ENCODE measurements at regions not wholly inside any gene's neighbourhood (a gene's known extent, or its start where the extent isn't known, plus 50 kb on each side); places are given as distances from the start of the nearest gene placed in this dataset.

DNA sequence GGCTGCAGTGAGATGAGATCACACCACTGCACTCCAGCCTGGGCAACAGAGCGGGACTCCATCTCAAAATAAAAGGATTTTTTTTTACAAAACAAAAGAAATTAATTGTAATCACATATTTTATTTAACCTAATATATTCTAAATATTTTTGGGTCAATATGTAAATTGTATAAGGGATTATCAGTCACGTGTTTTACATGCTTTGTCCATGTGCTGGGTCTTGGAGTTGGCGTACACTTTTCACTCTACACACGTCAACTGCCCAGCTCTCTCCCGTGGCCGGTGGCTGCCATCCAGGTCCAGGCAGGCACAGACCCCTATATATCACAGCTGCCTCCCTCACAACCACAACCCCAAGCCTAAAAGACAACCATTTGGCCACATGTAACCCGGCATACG is 68.1 kb downstream of the RBFOX3 start:
- no peak for DNase-seq (ENCODE audit: low spot score in 2 of 2)
- TF ChIP-seq, protein P1, sequence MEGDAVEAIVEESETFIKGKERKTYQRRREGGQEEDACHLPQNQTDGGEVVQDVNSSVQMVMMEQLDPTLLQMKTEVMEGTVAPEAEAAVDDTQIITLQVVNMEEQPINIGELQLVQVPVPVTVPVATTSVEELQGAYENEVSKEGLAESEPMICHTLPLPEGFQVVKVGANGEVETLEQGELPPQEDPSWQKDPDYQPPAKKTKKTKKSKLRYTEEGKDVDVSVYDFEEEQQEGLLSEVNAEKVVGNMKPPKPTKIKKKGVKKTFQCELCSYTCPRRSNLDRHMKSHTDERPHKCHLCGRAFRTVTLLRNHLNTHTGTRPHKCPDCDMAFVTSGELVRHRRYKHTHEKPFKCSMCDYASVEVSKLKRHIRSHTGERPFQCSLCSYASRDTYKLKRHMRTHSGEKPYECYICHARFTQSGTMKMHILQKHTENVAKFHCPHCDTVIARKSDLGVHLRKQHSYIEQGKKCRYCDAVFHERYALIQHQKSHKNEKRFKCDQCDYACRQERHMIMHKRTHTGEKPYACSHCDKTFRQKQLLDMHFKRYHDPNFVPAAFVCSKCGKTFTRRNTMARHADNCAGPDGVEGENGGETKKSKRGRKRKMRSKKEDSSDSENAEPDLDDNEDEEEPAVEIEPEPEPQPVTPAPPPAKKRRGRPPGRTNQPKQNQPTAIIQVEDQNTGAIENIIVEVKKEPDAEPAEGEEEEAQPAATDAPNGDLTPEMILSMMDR (IDR thresholded peaks at IDR 0.05): no peak
- no peaks in the 10 kb centered on the region for H3K27me3 ChIP-seq
- H3K9me3 ChIP-seq: no peaks in the 10 kb centered on the region
- no peaks in the 10 kb centered on the region for H3K4me1 ChIP-seq
- no peaks in the 10 kb centered on the region for H3K36me3 ChIP-seq
- intact Hi-C loops (cut with DNase I): no loop called here
- H3K27ac ChIP-seq: no peak overlapping the region
- H3K4me3 ChIP-seq: no peak overlapping the region

DNA sequence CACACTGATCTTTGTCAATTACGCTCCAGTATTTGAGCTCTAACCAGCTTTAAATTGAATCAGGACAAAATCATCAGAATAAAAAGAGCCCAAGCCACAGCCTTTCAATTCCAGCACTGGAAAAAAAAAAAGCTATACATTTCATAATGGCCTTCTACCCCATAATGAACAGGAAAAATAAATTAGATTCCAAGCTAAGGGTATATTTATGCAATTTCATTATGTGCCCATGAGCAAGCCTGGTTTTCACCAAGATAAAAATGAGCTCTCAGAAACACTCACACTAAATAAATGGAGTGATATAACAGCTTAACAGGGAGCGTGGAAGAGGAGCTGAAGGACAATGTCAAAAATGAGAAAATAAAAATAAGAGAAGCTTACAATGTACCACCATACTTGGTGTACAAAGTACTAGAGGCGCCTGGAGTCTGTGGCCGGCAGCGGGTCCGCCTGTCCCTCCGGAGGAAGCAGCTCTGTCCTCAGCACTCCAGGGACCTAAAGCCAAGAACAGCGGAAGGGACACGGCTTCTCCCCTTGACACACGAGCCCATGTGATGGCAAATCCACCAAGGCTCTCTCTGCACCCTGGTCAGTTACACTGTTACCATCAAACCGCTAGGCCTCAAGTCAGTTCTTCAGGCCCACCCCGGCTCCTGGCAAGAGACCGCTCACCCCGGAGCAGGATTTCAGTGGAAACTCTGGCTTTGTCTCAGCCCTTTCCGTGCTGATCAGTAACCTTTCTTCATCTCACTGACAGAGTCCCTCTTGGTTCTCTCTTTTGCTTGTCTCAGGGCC is 69.6 kb downstream of the RBFOX3 start:
- Histone ChIP-seq H3K27me3 (no peaks in the 10 kb centered on the region), H3K4me1 (no peaks in the 10 kb centered on the region), H3K9me3 (no peaks in the 10 kb centered on the region), H3K27ac (no peak overlapping the region), H3K4me3 (no peak overlapping the region), H3K36me3 (no peaks in the 10 kb centered on the region)
- intact Hi-C loops (cut with DNase I): no loop called here
- TF ChIP-seq, protein P1 (IDR thresholded peaks at IDR 0.05): no peak
- no peak for DNase-seq (ENCODE audit: low spot score in 2 of 2)

DNA sequence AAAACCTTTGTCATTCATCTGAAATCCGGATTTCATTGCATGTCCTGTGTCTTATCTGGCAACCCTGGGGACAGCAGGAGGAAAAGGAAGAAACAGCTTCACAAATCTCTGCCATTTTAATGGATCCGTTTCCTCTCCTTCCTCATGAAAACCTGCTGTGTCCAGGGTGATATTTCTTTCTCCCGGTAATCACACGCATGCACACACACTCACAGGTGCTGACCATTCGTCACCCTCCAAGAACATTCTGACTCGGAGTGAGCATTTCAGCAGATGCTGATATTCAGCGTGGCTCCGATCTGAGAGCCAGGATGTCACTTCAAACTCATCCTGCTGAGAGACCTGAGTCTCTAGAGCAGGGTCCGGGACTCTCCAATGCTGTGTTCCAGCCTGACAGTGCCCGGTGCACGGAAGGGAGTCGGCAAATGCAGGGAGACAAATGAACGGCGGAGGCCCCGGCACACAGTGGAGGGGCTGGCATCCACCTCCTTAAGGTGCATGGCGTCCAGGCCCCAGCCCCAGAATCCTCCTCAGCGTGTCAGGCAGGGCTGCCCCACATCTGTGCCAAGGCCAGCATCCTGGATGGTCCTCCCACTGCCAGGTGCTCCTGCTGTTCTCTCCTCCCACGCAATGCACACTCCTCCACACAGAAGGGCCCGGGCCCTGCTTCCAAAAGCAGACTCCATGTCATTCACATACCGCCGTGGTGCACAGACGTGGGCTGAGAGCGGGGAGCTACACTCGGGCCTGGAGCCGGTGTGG is 70.7 kb downstream of the RBFOX3 start:
- no peak for DNase-seq (ENCODE audit: low spot score in 2 of 2)
- H3K4me1 ChIP-seq: no peaks in the 10 kb centered on the region
- intact Hi-C loops (cut with DNase I): no loop called here

DNA sequence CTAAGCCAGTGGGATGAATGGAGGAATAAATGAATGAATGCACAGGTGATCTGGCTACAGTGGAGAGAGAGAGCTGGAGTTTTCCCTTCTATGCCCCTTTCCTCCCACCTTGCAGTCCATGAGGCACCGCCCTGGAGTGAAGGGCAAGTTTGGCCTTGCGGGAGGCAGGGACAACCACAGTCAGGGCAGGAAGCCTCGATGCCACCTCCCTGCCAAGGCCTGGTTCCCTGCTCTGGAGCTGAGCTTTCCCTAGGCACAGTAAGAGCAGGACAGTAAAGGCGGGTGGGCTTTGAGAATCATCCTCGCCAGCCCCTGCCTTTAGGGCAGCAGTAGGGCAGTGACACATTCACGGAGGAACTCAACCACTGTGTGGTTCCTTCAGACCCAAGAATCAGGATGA is 72.6 kb downstream of the RBFOX3 start:
- no peak overlapping the region for H3K27ac ChIP-seq
- no peaks in the 10 kb centered on the region for H3K36me3 ChIP-seq
- H3K4me3 ChIP-seq: no peak overlapping the region
- H3K9me3 ChIP-seq: no peaks in the 10 kb centered on the region
- no peaks in the 10 kb centered on the region for H3K27me3 ChIP-seq
- DNase-seq (ENCODE audit: low spot score in 2 of 2): no peak
- intact Hi-C loops (cut with DNase I): no loop called here
- H3K4me1 ChIP-seq: no peaks in the 10 kb centered on the region
- TF ChIP-seq, protein P1 (IDR thresholded peaks at IDR 0.05): no peak

More for the DNA sequence above, 70.7 kb downstream of the RBFOX3 start:
- no peaks in the 10 kb centered on the region for H3K27me3 ChIP-seq
- no peak overlapping the region for H3K4me3 ChIP-seq
- H3K27ac ChIP-seq: no peak overlapping the region
- H3K9me3 ChIP-seq: no peaks in the 10 kb centered on the region
- H3K36me3 ChIP-seq: no peaks in the 10 kb centered on the region
- TF ChIP-seq, protein P1 (IDR thresholded peaks at IDR 0.05): no peak

DNA sequence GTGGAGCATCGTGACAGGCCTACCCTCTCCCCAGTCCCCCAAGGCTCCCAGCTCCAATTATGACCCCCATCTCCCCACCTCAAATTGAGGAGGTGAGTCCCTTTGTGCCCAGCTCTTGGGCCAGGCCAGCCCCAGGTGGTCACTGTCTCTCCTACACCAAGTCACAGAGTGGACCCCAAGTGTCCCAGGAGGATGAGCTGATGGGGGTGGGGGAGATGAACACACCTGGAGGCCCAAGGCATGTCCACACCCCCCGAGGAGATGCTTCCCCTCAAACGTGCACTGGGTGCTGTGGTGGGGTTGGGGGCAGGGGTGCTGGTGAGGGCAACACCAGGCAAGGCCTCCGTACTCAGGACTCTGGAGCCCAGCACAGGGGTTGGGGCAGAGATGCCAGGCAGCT is 73.2 kb downstream of the RBFOX3 start:
- no peaks in the 10 kb centered on the region for H3K4me1 ChIP-seq
- intact Hi-C loops (cut with DNase I): no loop called here
- H3K27me3 ChIP-seq: no peaks in the 10 kb centered on the region
- DNase-seq (ENCODE audit: low spot score in 2 of 2): no peak
- H3K36me3 ChIP-seq: no peaks in the 10 kb centered on the region
- TF ChIP-seq, protein P1 (IDR thresholded peaks at IDR 0.05): no peak
- no peak overlapping the region for H3K27ac ChIP-seq
- H3K4me3 ChIP-seq: no peak overlapping the region
- H3K9me3 ChIP-seq: no peaks in the 10 kb centered on the region

Data from ascending aorta (tissue), 2 donors.